Vagina (tissue), 2 donors: ENCODE measurements at regions not wholly inside any gene's neighbourhood (a gene's known extent, or its start where the extent isn't known, plus 50 kb on each side); places are given as distances from the start of the nearest gene placed in this dataset.

ENCODE experiments used
- DNase-seq, 2 donors: peaks; one replicate each; pipeline ENCODE4 v3.0.0-alpha.2; 2017; ENCODE audit errors: extremely low spot score in 2 of 2
- H3K27ac ChIP-seq: fragments of 200-600 bp; sonication (generic); one replicate; pipeline ENCODE4 v1.5.1; 2019
- H3K27me3 ChIP-seq: fragments of 200-600 bp; sonication (generic); one replicate; pipeline ENCODE4 v1.5.1; 2019
- H3K36me3 ChIP-seq, 2 donors: fragments of 200-600 bp; sonication (generic); one replicate each; pipeline ENCODE4 v1.5.1; 2017 to 2019
- H3K4me1 ChIP-seq: fragments of 200-600 bp; sonication (generic); one replicate; pipeline ENCODE4 v1.5.1; 2019
- H3K4me3 ChIP-seq, 2 donors: fragments of 200-600 bp; sonication (generic); 1 replicate in 1 of 2; 2 replicates in 1 of 2; pipeline ENCODE4 v1.5.1; 2016 to 2019
- H3K9me3 ChIP-seq: fragments of 200-600 bp; sonication (generic); one replicate; pipeline ENCODE4 v1.5.1; 2019
- POLR2A ChIP-seq, 2 donors: fragments of 450-650 bp; IDR thresholded peaks; one replicate each; pipeline ENCODE4 v1.6.1; 2017; ENCODE audit warnings: antibody characterized with exemption in 2 of 2, mild to moderate bottlenecking in 2 of 2, moderate library complexity in 2 of 2
- POLR2AphosphoS5 ChIP-seq, 2 donors: sonication (generic); formaldehyde crosslinking; IDR thresholded peaks; one replicate each; pipeline ENCODE4 v1.9.0; 2017; ENCODE audit warnings: antibody characterized with exemption in 2 of 2, mild to moderate bottlenecking in 2 of 2, low read depth in 1 of 2; ENCODE audit not compliant: insufficient read depth in 1 of 2
- intact Hi-C: fragments of 100-400 bp; cut with DNase I; formaldehyde crosslinking; loops from one replicate; pipeline ENCODE4 v1.15.1; 2023
- TF ChIP-seq, protein P1 (sequence below), 3 experiments: fragments of 450-650 bp in 2 of 3; fragments of 200-600 bp in 1 of 3; sonication (generic) in 1 of 3; IDR thresholded peaks; one replicate each; pipeline ENCODE4 v1.5.1; 2017 to 2019; ENCODE audit warnings: antibody characterized with exemption in 3 of 3, mild to moderate bottlenecking in 2 of 3, moderate library complexity in 2 of 3

DNA sequence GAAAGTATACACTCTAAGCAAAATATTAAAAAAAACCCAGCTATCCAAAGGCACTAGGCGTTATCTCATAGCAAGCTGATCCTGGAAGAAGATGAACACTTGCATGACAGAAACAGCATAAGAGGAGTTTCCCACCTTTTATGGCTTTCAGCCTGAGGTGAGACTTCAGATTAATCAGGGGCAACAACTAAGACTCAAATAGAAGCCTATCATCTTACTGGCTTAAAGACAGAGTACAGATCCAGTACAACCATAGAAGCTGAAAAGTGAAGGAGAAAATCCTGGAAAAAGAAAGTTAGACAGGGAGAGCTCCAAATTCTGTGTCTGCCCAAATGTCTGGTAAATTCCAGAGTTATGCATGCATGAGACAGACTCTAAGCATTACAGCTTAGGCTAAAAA, 360.8 kb upstream of the KCNN2 start:
- no peaks in the 10 kb centered on the region for H3K36me3 ChIP-seq
- H3K4me1 ChIP-seq: no peaks in the 10 kb centered on the region
- intact Hi-C loops: no loop called here
- H3K4me3 ChIP-seq: no peak overlapping the region
- DNase-seq: no peak
- no peak overlapping the region for H3K27ac ChIP-seq
- TF ChIP-seq, protein P1, sequence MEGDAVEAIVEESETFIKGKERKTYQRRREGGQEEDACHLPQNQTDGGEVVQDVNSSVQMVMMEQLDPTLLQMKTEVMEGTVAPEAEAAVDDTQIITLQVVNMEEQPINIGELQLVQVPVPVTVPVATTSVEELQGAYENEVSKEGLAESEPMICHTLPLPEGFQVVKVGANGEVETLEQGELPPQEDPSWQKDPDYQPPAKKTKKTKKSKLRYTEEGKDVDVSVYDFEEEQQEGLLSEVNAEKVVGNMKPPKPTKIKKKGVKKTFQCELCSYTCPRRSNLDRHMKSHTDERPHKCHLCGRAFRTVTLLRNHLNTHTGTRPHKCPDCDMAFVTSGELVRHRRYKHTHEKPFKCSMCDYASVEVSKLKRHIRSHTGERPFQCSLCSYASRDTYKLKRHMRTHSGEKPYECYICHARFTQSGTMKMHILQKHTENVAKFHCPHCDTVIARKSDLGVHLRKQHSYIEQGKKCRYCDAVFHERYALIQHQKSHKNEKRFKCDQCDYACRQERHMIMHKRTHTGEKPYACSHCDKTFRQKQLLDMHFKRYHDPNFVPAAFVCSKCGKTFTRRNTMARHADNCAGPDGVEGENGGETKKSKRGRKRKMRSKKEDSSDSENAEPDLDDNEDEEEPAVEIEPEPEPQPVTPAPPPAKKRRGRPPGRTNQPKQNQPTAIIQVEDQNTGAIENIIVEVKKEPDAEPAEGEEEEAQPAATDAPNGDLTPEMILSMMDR (IDR thresholded peaks at IDR 0.05): no peak
- no peak for TF ChIP-seq POLR2AphosphoS5 (IDR thresholded peaks at IDR 0.05; ENCODE audit: insufficient read depth in 1 of 2, low read depth in 1 of 2)
- no peak for TF ChIP-seq POLR2A (IDR thresholded peaks at IDR 0.05)
- no peaks in the 10 kb centered on the region for H3K27me3 ChIP-seq
- no peaks in the 10 kb centered on the region for H3K9me3 ChIP-seq

DNA sequence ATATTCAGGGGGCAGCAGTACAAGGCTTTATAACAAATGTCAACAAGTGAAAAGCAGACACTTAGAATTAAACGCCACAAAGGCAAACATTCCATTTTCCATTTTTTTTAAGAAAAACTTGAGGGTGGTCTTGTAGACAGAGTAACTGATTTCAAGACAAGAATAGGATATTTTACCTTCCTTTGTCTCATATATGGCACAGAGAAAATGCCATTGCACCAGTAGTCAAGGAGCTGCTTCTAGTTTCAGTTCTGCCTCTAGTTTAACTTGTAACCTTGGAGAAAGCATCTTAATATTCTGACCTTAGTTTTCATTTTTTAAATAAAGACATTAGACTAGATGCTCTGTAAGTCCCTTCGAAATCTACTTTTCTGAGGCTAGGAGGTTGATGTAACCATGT, 355.3 kb upstream of the KCNN2 start:
- Histone ChIP-seq H3K9me3 (no peaks in the 10 kb centered on the region), H3K4me3 (no peak overlapping the region), H3K36me3 (no peaks in the 10 kb centered on the region), H3K27ac (no peak overlapping the region), H3K4me1 (no peaks in the 10 kb centered on the region), H3K27me3 (no peaks in the 10 kb centered on the region)
- DNase-seq: no peak
- no peak for TF ChIP-seq POLR2A (IDR thresholded peaks at IDR 0.05)
- no peak for TF ChIP-seq POLR2AphosphoS5 (IDR thresholded peaks at IDR 0.05; ENCODE audit: insufficient read depth in 1 of 2, low read depth in 1 of 2)
- TF ChIP-seq, protein P1 (IDR thresholded peaks at IDR 0.05): no peak
- intact Hi-C loops: no loop called here

DNA sequence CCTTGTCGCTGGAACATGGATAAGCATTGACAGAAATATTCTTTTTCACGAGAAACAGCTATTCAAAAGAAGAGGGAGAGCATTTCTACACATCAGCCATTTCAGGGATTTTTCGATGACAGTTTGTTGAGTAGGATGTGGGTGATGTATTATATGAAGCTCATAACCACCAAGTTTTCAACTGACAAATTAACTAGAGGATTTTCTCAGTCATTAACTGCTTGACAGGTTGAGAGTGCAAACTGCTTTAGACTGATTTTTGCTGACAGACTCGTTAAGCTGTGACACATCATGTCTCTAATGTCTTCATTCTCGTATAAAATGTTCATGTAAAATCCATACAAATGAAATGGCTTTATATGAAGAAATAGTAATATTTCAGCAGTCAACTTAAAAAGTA, 354.2 kb upstream of the KCNN2 start:
- TF ChIP-seq POLR2AphosphoS5 (IDR thresholded peaks at IDR 0.05; ENCODE audit: insufficient read depth in 1 of 2, low read depth in 1 of 2): no peak
- no peak for TF ChIP-seq POLR2A (IDR thresholded peaks at IDR 0.05)
- TF ChIP-seq, protein P1 (IDR thresholded peaks at IDR 0.05): no peak
- Histone ChIP-seq H3K27ac (no peak overlapping the region), H3K36me3 (no peaks in the 10 kb centered on the region), H3K9me3 (no peaks in the 10 kb centered on the region), H3K4me3 (no peak overlapping the region), H3K4me1 (no peaks in the 10 kb centered on the region), H3K27me3 (no peaks in the 10 kb centered on the region)
- intact Hi-C loops: no loop called here
- DNase-seq: no peak

DNA sequence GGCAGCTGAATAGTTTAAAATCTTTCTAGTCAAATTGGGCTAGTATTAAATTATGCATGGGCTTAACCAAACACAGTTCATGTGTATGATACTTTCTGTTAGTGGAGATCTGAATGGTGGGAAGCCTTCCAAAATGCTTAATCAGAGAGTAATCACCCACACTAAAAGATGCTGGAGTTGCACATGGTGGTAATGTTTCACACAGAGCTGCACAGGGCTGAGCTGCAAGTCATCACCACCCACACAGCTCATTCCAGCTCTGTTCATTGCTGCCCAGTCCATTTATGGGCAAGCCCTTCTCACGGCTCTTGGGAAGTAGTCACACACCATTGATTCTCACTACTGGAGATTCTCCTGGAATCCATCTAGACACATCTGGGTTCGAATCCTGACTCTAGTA, 351.5 kb upstream of the KCNN2 start:
- Histone ChIP-seq H3K27me3 (no peaks in the 10 kb centered on the region), H3K36me3 (no peaks in the 10 kb centered on the region), H3K4me1 (no peaks in the 10 kb centered on the region), H3K4me3 (no peak overlapping the region), H3K27ac (no peak overlapping the region), H3K9me3 (no peaks in the 10 kb centered on the region)
- TF ChIP-seq POLR2A (IDR thresholded peaks at IDR 0.05): no peak
- TF ChIP-seq, protein P1 (IDR thresholded peaks at IDR 0.05): no peak
- no peak for TF ChIP-seq POLR2AphosphoS5 (IDR thresholded peaks at IDR 0.05; ENCODE audit: insufficient read depth in 1 of 2, low read depth in 1 of 2)
- intact Hi-C loops: no loop called here
- DNase-seq: no peak

DNA sequence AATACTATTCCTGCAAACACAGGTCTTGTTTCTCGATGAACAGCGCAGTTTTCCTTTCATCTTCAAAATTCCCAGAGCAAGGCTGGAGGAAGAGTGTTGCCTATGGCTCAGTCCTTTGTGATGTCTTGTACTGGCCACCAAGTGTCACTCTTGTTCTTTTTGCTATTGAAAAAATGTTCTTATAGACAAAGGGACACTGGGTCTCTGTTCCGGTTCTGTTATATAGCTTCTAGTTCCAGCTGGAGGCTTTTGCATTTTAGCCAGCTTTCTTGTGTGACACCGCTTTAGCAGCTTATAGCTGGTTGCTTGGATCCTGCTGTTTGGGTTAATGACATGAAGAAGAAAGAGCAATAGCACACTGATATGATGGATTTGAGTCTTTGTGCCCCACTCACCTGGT, 343.7 kb upstream of the KCNN2 start:
- no peak overlapping the region for H3K27ac ChIP-seq
- intact Hi-C loops: no loop called here
- no peak for DNase-seq
- no peak overlapping the region for H3K4me3 ChIP-seq
- TF ChIP-seq, protein P1 (IDR thresholded peaks at IDR 0.05): no peak
- no peak for TF ChIP-seq POLR2A (IDR thresholded peaks at IDR 0.05)
- TF ChIP-seq POLR2AphosphoS5 (IDR thresholded peaks at IDR 0.05; ENCODE audit: insufficient read depth in 1 of 2, low read depth in 1 of 2): no peak
- H3K36me3 ChIP-seq: no peaks in the 10 kb centered on the region
- H3K4me1 ChIP-seq: no peaks in the 10 kb centered on the region
- no peaks in the 10 kb centered on the region for H3K27me3 ChIP-seq
- H3K9me3 ChIP-seq: no peaks in the 10 kb centered on the region
